ENCODE measurements at regions not wholly inside any gene's neighbourhood (a gene's known extent, or its start where the extent isn't known, plus 50 kb on each side); places are given as distances from the start of the nearest gene placed in this dataset.

DNA sequence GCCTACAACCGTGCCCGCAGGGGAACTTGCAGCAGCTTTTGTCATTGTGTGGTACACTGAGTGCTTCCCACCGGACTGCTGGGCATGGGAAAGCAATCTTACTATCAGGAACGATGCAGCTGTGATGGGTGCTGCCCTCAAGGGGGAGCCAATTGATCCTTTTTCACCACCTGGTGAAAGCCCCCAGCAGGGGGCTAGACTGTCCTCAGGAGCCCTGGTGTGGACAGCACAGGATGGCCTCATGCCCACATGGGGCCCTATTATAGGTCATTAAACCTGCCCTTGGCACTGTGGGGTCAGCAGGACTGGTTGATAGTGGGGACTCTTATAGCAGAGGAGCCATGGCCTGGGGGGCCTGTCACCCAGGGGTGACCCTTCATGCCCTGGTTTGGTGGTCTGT lies 172.2 kb downstream of the GLI2 start:
- DNase-seq, result no peak
- ATAC-seq (ENCODE audit: low read depth), result no peak
- H3K27ac Mint-ChIP-seq, result no peak overlapping the region
- Histone ChIP-seq H3K9me3 (ENCODE audit: control extremely low read depth in 1 of 3, control insufficient read depth in 2 of 3, insufficient read depth in 1 of 3, low read length in 2 of 3) (peaks cover 0 to 3% (median 0%) of the 10 kb centered on the region in 3 donors), H3K27ac (ENCODE audit: low read length in 2 of 2) (no peak overlapping the region), H3K4me2 (replicated peaks; ENCODE audit: low read depth, low read length, poor library complexity, severe bottlenecking) (no peak overlapping the region), H4K20me1 (ENCODE audit: control insufficient read depth, insufficient read depth, low read length, poor library complexity, severe bottlenecking) (no peaks in the 10 kb centered on the region), H3K79me2 (ENCODE audit: control insufficient read depth, insufficient read depth, low read length) (no peaks in the 10 kb centered on the region), H3K27me3 (replicated peaks in 1 of 4; ENCODE audit: control extremely low read depth in 1 of 4, control insufficient read depth in 3 of 4, insufficient read depth in 4 of 4, low read length in 3 of 4) (no peaks in the 10 kb centered on the region), H3K4me3 (ENCODE audit: control extremely low read depth in 1 of 5, extremely low read depth in 1 of 5, insufficient read depth in 1 of 5, low read depth in 2 of 5, low read length in 4 of 5) (no peak overlapping the region), H2AFZ (ENCODE audit: insufficient read depth, low read depth, low read length, poor library complexity, severe bottlenecking) (no peak overlapping the region), H3K36me3 (replicated peaks in 1 of 2; ENCODE audit: control extremely low read depth in 1 of 2, control insufficient read depth in 1 of 2, extremely low read depth in 1 of 2, insufficient read depth in 2 of 2, low read length in 1 of 2) (no peaks in the 10 kb centered on the region), H3K9ac (ENCODE audit: low read length) (no peak overlapping the region), H3K4me1 (ENCODE audit: control insufficient read depth in 2 of 2, insufficient read depth in 2 of 2, low read length in 2 of 2) (no peaks in the 10 kb centered on the region)
- H3K9me3 Mint-ChIP-seq (ENCODE audit: insufficient read depth), result no peaks in the 10 kb centered on the region
- no peaks in the 10 kb centered on the region for H3K4me1 Mint-ChIP-seq
- 94% methylated on average over 4 of the region's 4 CpGs for WGBS (ENCODE audit: insufficient coverage)
- ChIA-PET POLR2A (no interaction called here), CTCF (no interaction called here)
- no peak for TF ChIP-seq EZH2 (IDR thresholded peaks at IDR 0.05; ENCODE audit: borderline replicate concordance, insufficient read depth, low read depth, low read length, poor library complexity, severe bottlenecking)
- TF ChIP-seq, protein P1, sequence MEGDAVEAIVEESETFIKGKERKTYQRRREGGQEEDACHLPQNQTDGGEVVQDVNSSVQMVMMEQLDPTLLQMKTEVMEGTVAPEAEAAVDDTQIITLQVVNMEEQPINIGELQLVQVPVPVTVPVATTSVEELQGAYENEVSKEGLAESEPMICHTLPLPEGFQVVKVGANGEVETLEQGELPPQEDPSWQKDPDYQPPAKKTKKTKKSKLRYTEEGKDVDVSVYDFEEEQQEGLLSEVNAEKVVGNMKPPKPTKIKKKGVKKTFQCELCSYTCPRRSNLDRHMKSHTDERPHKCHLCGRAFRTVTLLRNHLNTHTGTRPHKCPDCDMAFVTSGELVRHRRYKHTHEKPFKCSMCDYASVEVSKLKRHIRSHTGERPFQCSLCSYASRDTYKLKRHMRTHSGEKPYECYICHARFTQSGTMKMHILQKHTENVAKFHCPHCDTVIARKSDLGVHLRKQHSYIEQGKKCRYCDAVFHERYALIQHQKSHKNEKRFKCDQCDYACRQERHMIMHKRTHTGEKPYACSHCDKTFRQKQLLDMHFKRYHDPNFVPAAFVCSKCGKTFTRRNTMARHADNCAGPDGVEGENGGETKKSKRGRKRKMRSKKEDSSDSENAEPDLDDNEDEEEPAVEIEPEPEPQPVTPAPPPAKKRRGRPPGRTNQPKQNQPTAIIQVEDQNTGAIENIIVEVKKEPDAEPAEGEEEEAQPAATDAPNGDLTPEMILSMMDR (IDR thresholded peaks at IDR 0.05), result no peak
- H3K27me3 Mint-ChIP-seq, result no peaks in the 10 kb centered on the region
- no peak overlapping the region for H3K4me3 Mint-ChIP-seq
- intact Hi-C loops (cut with micrococcal nuclease), result no loop called here

- H3K27ac Mint-ChIP-seq, result no peak overlapping the region
These were observed 172.8 kb downstream of the GLI2 start for GRCh38 chr2:120908314-120908975.

More at GRCh38 chr2:120908314-120908975, 172.8 kb downstream of the GLI2 start:
- no peaks in the 10 kb centered on the region for H3K36me3 ChIP-seq (replicated peaks in 1 of 2; ENCODE audit: control extremely low read depth in 1 of 2, control insufficient read depth in 1 of 2, extremely low read depth in 1 of 2, insufficient read depth in 2 of 2, low read length in 1 of 2)
- H3K79me2 ChIP-seq (ENCODE audit: control insufficient read depth, insufficient read depth, low read length), result no peaks in the 10 kb centered on the region
- intact Hi-C loops (cut with micrococcal nuclease), result no loop called here
- Mint-ChIP-seq H3K4me3 (no peak overlapping the region), H3K27me3 (no peaks in the 10 kb centered on the region), H3K9me3 (ENCODE audit: insufficient read depth) (no peaks in the 10 kb centered on the region), H3K4me1 (no peaks in the 10 kb centered on the region)
- ChIA-PET POLR2A (no interaction called here), CTCF (no interaction called here)
- DNase-seq (no peak), ATAC-seq (ENCODE audit: low read depth) (no peak)
- H3K27me3 ChIP-seq (replicated peaks in 1 of 4; ENCODE audit: control extremely low read depth in 1 of 4, control insufficient read depth in 3 of 4, insufficient read depth in 4 of 4, low read length in 3 of 4), result no peaks in the 10 kb centered on the region
- no peaks in the 10 kb centered on the region for H4K20me1 ChIP-seq (ENCODE audit: control insufficient read depth, insufficient read depth, low read length, poor library complexity, severe bottlenecking)
- WGBS (ENCODE audit: insufficient coverage), result 76% methylated on average over 5 of the region's 5 CpGs
- H2AFZ ChIP-seq (ENCODE audit: insufficient read depth, low read depth, low read length, poor library complexity, severe bottlenecking), result no peak overlapping the region
- no peak overlapping the region for H3K4me3 ChIP-seq (ENCODE audit: control extremely low read depth in 1 of 5, extremely low read depth in 1 of 5, insufficient read depth in 1 of 5, low read depth in 2 of 5, low read length in 4 of 5)
- no peak overlapping the region for H3K9ac ChIP-seq (ENCODE audit: low read length)
- H3K9me3 ChIP-seq (ENCODE audit: control extremely low read depth in 1 of 3, control insufficient read depth in 2 of 3, insufficient read depth in 1 of 3, low read length in 2 of 3), result peaks cover 0 to 3% (median 0%) of the 10 kb centered on the region in 3 donors
- H3K27ac ChIP-seq (ENCODE audit: low read length in 2 of 2), result no peak overlapping the region
- no peak overlapping the region for H3K4me2 ChIP-seq (replicated peaks; ENCODE audit: low read depth, low read length, poor library complexity, severe bottlenecking)
- no peak for TF ChIP-seq EZH2 (IDR thresholded peaks at IDR 0.05; ENCODE audit: borderline replicate concordance, insufficient read depth, low read depth, low read length, poor library complexity, severe bottlenecking)
- TF ChIP-seq, protein P1 (IDR thresholded peaks at IDR 0.05), result no peak
- H3K4me1 ChIP-seq (ENCODE audit: control insufficient read depth in 2 of 2, insufficient read depth in 2 of 2, low read length in 2 of 2), result no peaks in the 10 kb centered on the region

All from B cell (primary cell).